MM.1S (cell line): ENCODE measurements at regions not wholly inside any gene's neighbourhood (a gene's known extent, or its start where the extent isn't known, plus 50 kb on each side); places are given as distances from the start of the nearest gene placed in this dataset.

Experiments used
- EZH2 ChIP-seq: fragments of 300-600 bp; sonication (generic); optimal IDR thresholded peaks from 2 replicates; pipeline ENCODE3; 2017; ENCODE audit warnings: low read depth, mild to moderate bottlenecking, antibody characterized with exemption, low read length, mixed read lengths
- TF ChIP-seq, protein P1 (sequence below): fragments of 300-600 bp; sonication (generic); IDR thresholded peaks from 2 replicates; pipeline ENCODE4 v1.5.1; 2016; ENCODE audit warnings: antibody characterized with exemption, low read length, mixed read lengths

DNA sequence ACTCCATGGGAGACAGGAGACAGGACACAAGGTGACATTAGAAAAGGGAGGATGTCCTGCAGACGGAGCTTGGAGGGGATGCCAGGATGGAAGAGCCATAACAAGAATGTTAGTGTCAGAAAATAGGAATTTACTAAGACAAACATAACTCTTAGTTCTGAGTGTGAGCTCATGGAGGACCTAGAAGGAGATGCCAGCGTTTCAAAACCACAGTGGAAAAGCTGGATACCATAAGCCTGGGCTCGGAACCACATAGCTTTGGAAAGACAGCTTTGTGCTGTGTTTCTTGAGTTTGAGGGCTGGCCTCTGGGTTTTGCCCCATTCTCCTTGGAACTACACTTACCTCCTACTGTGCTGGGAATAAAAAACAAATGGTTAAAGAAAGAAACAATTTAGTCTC is 128.4 kb downstream of the S1PR1 start:
- no peak for TF ChIP-seq EZH2
- TF ChIP-seq, protein P1, sequence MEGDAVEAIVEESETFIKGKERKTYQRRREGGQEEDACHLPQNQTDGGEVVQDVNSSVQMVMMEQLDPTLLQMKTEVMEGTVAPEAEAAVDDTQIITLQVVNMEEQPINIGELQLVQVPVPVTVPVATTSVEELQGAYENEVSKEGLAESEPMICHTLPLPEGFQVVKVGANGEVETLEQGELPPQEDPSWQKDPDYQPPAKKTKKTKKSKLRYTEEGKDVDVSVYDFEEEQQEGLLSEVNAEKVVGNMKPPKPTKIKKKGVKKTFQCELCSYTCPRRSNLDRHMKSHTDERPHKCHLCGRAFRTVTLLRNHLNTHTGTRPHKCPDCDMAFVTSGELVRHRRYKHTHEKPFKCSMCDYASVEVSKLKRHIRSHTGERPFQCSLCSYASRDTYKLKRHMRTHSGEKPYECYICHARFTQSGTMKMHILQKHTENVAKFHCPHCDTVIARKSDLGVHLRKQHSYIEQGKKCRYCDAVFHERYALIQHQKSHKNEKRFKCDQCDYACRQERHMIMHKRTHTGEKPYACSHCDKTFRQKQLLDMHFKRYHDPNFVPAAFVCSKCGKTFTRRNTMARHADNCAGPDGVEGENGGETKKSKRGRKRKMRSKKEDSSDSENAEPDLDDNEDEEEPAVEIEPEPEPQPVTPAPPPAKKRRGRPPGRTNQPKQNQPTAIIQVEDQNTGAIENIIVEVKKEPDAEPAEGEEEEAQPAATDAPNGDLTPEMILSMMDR: no peak
